ENCODE measurements at regions not wholly inside any gene's neighbourhood (a gene's known extent, or its start where the extent isn't known, plus 50 kb on each side); places are given as distances from the start of the nearest gene placed in this dataset.
A peak's percentile ranks its signal among the peaks of the same experiment; 100 is the strongest.
"Not testable (repeated sequence)": the region's sequence is repeated elsewhere in the genome, so short reads cannot be mapped to it uniquely, and the experiment has no call there.

GRCh38 chr10:60536529-60537114 is 146.9 kb upstream of the ANK3 start:
- H3K4me3 Mint-ChIP-seq, result no peak overlapping the region
- no peaks in the 10 kb centered on the region for H3K27me3 Mint-ChIP-seq
- ATAC-seq, result no peak
- H3K36me3 Mint-ChIP-seq, result no peaks in the 10 kb centered on the region
- no peaks in the 10 kb centered on the region for H3K9me3 Mint-ChIP-seq
- H3K27ac Mint-ChIP-seq, result no peak overlapping the region
- peaks cover 45% of the 10 kb centered on the region for H3K4me1 Mint-ChIP-seq

- peaks cover 37% of the 10 kb centered on the region for H3K4me1 Mint-ChIP-seq
- no peaks in the 10 kb centered on the region for H3K9me3 Mint-ChIP-seq
- H3K27me3 Mint-ChIP-seq, result no peaks in the 10 kb centered on the region
- peak overlapping the region; percentile 36 for H3K4me3 Mint-ChIP-seq
- no peaks in the 10 kb centered on the region for H3K36me3 Mint-ChIP-seq
- peak overlapping the region; percentile 51 for H3K27ac Mint-ChIP-seq
- no peak for ATAC-seq
Measured at GRCh38 chr10:60535427-60535826, 145.8 kb upstream of the ANK3 start.

- Mint-ChIP-seq H3K27me3 (no peaks in the 10 kb centered on the region), H3K27ac (peak overlapping the region; percentile 51), H3K36me3 (no peaks in the 10 kb centered on the region), H3K9me3 (no peaks in the 10 kb centered on the region), H3K4me3 (peak overlapping the region; percentile 36), H3K4me1 (peaks cover 34% of the 10 kb centered on the region)
- ATAC-seq, result peak; percentile 81
Measured at GRCh38 chr10:60534761-60535389, 145.2 kb upstream of the ANK3 start.

- Mint-ChIP-seq H3K4me1 (peaks cover 18% of the 10 kb centered on the region), H3K36me3 (no peaks in the 10 kb centered on the region), H3K27me3 (no peaks in the 10 kb centered on the region), H3K27ac (no peak overlapping the region), H3K9me3 (no peaks in the 10 kb centered on the region), H3K4me3 (no peak overlapping the region)
- ATAC-seq, result no peak
Measured at GRCh38 chr10:60532696-60533468, 143.2 kb upstream of the ANK3 start.

- Mint-ChIP-seq H3K27me3 (no peaks in the 10 kb centered on the region), H3K4me3 (no peak overlapping the region), H3K4me1 (peaks cover 10% of the 10 kb centered on the region), H3K9me3 (no peaks in the 10 kb centered on the region), H3K36me3 (no peaks in the 10 kb centered on the region), H3K27ac (no peak overlapping the region)
- ATAC-seq, result no peak
Measured at GRCh38 chr10:60531006-60531405, 141.3 kb upstream of the ANK3 start.

GRCh38 chr10:60527676-60528075 is 138.0 kb upstream of the ANK3 start:
- peaks cover 7% of the 10 kb centered on the region for H3K9me3 Mint-ChIP-seq
- peaks cover 12% of the 10 kb centered on the region for H3K36me3 Mint-ChIP-seq
- no peak for ATAC-seq
- no peaks in the 10 kb centered on the region for H3K27me3 Mint-ChIP-seq
- H3K27ac Mint-ChIP-seq, result no peak overlapping the region
- no peak overlapping the region for H3K4me3 Mint-ChIP-seq
- no peaks in the 10 kb centered on the region for H3K4me1 Mint-ChIP-seq

- no peak for ATAC-seq
- H3K4me3 Mint-ChIP-seq, result no peak overlapping the region
- H3K9me3 Mint-ChIP-seq, result peaks cover 7% of the 10 kb centered on the region
- H3K36me3 Mint-ChIP-seq, result peaks cover 12% of the 10 kb centered on the region
- no peaks in the 10 kb centered on the region for H3K4me1 Mint-ChIP-seq
- H3K27ac Mint-ChIP-seq, result no peak overlapping the region
- H3K27me3 Mint-ChIP-seq, result no peaks in the 10 kb centered on the region
Measured at GRCh38 chr10:60525716-60526585, 136.3 kb upstream of the ANK3 start.

GRCh38 chr10:60524541-60524940 is 134.9 kb upstream of the ANK3 start:
- no peak overlapping the region for H3K27ac Mint-ChIP-seq
- H3K4me3 Mint-ChIP-seq, result no peak overlapping the region
- peaks cover 12% of the 10 kb centered on the region for H3K36me3 Mint-ChIP-seq
- H3K27me3 Mint-ChIP-seq, result no peaks in the 10 kb centered on the region
- H3K9me3 Mint-ChIP-seq, result peaks cover 9% of the 10 kb centered on the region
- no peaks in the 10 kb centered on the region for H3K4me1 Mint-ChIP-seq
- ATAC-seq, result no peak

- peaks cover 12% of the 10 kb centered on the region for H3K36me3 Mint-ChIP-seq
- not testable (repeated sequence) for ATAC-seq, H3K4me1 Mint-ChIP-seq, H3K4me3 Mint-ChIP-seq, H3K27ac Mint-ChIP-seq, H3K27me3 Mint-ChIP-seq, H3K9me3 Mint-ChIP-seq
Measured at GRCh38 chr10:60523371-60523770, 133.7 kb upstream of the ANK3 start.

GRCh38 chr10:60522617-60523016 is 132.9 kb upstream of the ANK3 start:
- no peak for ATAC-seq
- no peaks in the 10 kb centered on the region for H3K27me3 Mint-ChIP-seq
- H3K36me3 Mint-ChIP-seq, result peaks cover 12% of the 10 kb centered on the region
- H3K27ac Mint-ChIP-seq, result no peak overlapping the region
- H3K9me3 Mint-ChIP-seq, result peaks cover 9% of the 10 kb centered on the region
- no peaks in the 10 kb centered on the region for H3K4me1 Mint-ChIP-seq
- no peak overlapping the region for H3K4me3 Mint-ChIP-seq

- no peaks in the 10 kb centered on the region for H3K4me1 Mint-ChIP-seq
- peaks cover 12% of the 10 kb centered on the region for H3K36me3 Mint-ChIP-seq
- H3K4me3 Mint-ChIP-seq, result no peak overlapping the region
- no peak overlapping the region for H3K27ac Mint-ChIP-seq
- H3K27me3 Mint-ChIP-seq, result no peaks in the 10 kb centered on the region
- no peak for ATAC-seq
- H3K9me3 Mint-ChIP-seq, result peaks cover 9% of the 10 kb centered on the region
Measured at GRCh38 chr10:60521974-60522405, 132.3 kb upstream of the ANK3 start.

GRCh38 chr10:60518745-60519144 is 129.1 kb upstream of the ANK3 start:
- peaks cover 17% of the 10 kb centered on the region for H3K4me1 Mint-ChIP-seq
- peaks cover 2% of the 10 kb centered on the region for H3K9me3 Mint-ChIP-seq
- H3K36me3 Mint-ChIP-seq, result peaks cover 2% of the 10 kb centered on the region
- no peak for ATAC-seq
- no peak overlapping the region for H3K4me3 Mint-ChIP-seq
- no peaks in the 10 kb centered on the region for H3K27me3 Mint-ChIP-seq
- no peak overlapping the region for H3K27ac Mint-ChIP-seq

GRCh38 chr10:60517805-60518204 is 128.1 kb upstream of the ANK3 start:
- no peak overlapping the region for H3K4me3 Mint-ChIP-seq
- no peak for ATAC-seq
- no peak overlapping the region for H3K27ac Mint-ChIP-seq
- H3K9me3 Mint-ChIP-seq, result peaks cover 2% of the 10 kb centered on the region
- peaks cover 25% of the 10 kb centered on the region for H3K4me1 Mint-ChIP-seq
- no peaks in the 10 kb centered on the region for H3K27me3 Mint-ChIP-seq
- no peaks in the 10 kb centered on the region for H3K36me3 Mint-ChIP-seq

- ATAC-seq, result peak; percentile 76
- H3K4me3 Mint-ChIP-seq, result no peak overlapping the region
- H3K27me3 Mint-ChIP-seq, result no peaks in the 10 kb centered on the region
- H3K36me3 Mint-ChIP-seq, result no peaks in the 10 kb centered on the region
- peaks cover 25% of the 10 kb centered on the region for H3K4me1 Mint-ChIP-seq
- no peaks in the 10 kb centered on the region for H3K9me3 Mint-ChIP-seq
- H3K27ac Mint-ChIP-seq, result no peak overlapping the region
Measured at GRCh38 chr10:60513281-60513680, 123.6 kb upstream of the ANK3 start.
